HG03097 (cell line): ENCODE measurements at regions not wholly inside any gene's neighbourhood (a gene's known extent, or its start where the extent isn't known, plus 50 kb on each side); places are given as distances from the start of the nearest gene placed in this dataset.
"Not testable (repeated sequence)": the region's sequence is repeated elsewhere in the genome, so short reads cannot be mapped to it uniquely, and the experiment has no call there.

Experiments used
- ATAC-seq: cut with Tn5 transposase; IDR thresholded peaks from one replicate; pipeline ENCODE4 v1.9.1; 2021; ENCODE audit not compliant: unreplicated experiment, low FRiP score

DNA sequence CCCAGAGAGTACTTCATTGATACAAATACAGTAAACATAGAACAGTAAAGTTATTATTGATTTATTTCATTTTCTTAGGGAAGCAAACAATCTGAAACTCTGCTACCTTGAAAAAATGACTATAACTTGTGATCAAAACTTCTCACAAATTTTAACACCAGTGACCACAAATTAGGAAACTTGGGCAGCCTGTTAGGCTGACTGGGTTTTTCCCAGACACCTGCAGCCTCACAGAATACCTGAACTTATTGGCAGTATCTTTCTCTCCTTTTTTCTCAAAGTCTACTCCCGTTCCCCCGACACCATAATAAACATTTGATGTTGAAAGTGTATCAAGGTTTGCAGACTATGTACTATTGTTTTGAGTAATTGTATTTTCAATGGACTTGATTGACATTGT is 360.5 kb downstream of the LMO7 start:
- no peak for ATAC-seq

GRCh38 chr13:75995966-75996365 is 359.8 kb downstream of the LMO7 start:
- no peak for ATAC-seq

DNA sequence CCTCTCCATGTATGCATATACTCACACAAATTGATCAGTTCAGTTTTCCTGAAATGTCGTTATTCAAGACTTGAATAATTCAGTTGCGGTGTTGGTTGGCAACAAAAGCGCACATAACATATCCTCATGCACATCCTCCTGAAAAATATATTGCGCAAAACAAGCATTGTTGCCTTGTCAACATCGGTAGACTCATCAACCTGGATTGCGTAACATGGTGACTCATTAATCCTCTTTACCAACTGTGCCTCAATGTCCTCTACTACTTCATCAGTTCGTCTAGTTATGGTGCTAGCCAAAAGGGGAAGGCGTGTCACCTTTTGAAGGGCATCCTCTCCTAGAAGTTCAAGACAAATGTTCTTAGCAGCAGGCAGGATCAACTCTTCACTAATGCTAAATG is 357.7 kb downstream of the LMO7 start:
- ATAC-seq: no peak

GRCh38 chr13:75993241-75993640 is 357.1 kb downstream of the LMO7 start:
- no peak for ATAC-seq

- ATAC-seq: peak; percentile 89
These were observed 350.7 kb downstream of the LMO7 start for GRCh38 chr13:75986818-75987217.

- no peak for ATAC-seq
These were observed 349.0 kb downstream of the LMO7 start for GRCh38 chr13:75985132-75985531.

DNA sequence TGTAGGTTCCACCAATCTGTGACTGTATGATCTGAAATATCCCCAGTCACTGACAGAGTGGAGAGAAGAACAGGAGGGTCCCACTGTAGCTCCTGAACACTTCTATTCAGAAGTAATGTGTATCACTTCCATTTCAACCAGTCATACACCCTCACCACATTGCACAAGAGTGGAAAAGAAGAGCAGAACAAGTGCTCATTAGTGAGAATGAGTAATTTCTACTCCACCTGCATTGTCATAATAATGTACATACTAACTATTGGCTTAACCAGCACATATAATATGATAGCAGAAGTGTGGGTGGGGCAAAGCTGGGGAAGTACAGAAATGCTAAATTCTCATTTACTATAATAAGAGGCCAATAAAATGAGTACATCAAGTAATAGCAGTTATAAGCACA is 342.7 kb downstream of the LMO7 start:
- ATAC-seq: no peak

DNA sequence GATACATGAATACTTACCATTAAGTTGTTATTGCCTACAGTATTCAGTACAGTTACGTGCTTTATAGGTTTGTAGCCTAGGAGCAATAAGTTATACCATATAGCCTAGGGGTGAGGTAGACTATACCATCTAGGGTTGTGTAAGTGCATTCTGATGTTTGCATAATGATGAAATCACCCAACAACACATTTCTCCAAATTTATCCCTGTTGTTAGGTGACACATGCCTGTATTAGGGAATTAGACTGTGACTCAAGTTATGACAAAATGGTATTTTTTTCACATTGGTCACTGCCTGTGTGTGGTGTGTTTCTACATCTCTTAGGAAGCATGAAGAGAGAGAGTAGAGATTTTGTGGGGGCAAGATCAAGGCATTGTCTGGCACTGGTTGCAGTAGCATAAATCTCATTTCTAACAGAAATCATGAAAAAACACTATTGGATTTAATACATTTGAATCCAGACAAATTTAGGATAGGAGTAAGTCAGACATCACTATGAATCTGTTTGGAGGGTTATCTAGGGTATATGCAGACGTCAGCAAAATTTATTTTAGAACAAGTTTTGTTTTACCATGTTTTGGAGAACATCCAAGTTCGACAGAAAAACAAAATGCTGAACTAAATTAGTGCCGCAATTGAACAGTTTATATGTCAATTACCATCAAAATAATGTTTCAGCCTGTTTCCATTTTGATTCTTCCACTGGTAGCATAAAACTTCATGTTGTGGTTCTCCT is 332.1 kb downstream of the LMO7 start:
- ATAC-seq: no peak

GRCh38 chr13:75963302-75963701 is 327.2 kb downstream of the LMO7 start:
- ATAC-seq: no peak

DNA sequence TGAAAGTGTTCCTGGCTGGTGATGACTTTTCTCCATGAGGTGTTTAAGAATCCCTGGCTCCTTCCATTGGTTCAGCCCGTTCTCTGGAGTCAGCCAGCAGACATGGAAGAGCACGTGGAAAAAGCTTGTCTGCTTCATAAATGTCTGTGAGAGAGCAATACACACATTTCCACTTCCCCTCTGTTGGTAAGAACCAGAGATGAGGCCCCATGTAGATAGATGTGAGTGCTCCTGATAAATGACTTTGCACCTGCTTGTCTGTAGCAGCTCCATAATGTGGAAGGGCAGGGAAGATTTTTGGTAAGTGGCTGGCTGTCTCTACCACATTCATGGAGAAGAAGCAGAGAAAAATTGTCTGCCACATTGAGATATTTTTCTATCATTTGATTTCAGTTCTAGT is 325.8 kb downstream of the LMO7 start:
- ATAC-seq: no peak

DNA sequence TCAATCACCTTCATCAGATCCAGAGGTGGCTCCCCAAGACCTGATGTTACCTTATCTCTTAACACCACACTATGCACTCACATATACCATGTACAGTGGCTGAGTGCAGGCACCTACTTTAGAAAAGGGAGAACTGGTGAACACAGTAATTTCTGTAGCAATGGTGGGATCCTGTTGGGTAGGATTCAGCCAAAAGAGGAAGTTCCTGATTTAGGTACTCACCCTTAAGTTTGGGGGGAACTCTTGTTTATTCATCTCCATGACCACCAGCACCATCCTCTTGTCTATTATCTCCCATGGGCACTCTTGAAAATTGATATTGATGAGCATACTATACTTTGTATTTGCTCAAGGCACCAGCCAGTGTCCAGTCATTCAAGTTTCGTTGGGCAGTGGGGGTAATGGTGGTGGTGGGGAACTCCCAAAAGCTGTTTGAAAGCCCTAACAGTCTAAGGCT is 324.4 kb downstream of the LMO7 start:
- peak; percentile 89 for ATAC-seq

GRCh38 chr13:75959861-75960481 is 323.8 kb downstream of the LMO7 start:
- ATAC-seq: no peak

DNA sequence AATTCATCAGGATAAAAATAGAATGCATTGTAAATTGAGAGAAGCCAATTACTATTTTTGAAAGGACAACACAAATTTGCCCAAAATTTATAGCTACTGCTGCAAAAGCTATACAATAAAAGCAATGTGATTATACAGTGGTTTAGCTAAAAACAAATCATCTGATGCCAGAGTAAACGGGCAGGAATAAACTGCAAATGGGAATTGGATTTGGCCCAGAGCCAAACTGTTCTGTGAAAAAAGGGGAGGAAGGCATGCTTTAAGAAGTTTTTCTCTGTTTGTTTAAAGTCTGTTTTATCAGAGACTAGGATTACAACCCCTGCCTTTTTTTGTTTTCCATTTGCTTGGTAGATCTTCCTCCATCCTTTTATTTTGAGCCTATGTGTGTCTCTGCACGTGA is 317.5 kb downstream of the LMO7 start:
- ATAC-seq: not testable (repeated sequence)

- no peak for ATAC-seq
These were observed 311.3 kb downstream of the LMO7 start for GRCh38 chr13:75947448-75947847.

- no peak for ATAC-seq
These were observed 310.6 kb downstream of the LMO7 start for GRCh38 chr13:75946536-75947284.

DNA sequence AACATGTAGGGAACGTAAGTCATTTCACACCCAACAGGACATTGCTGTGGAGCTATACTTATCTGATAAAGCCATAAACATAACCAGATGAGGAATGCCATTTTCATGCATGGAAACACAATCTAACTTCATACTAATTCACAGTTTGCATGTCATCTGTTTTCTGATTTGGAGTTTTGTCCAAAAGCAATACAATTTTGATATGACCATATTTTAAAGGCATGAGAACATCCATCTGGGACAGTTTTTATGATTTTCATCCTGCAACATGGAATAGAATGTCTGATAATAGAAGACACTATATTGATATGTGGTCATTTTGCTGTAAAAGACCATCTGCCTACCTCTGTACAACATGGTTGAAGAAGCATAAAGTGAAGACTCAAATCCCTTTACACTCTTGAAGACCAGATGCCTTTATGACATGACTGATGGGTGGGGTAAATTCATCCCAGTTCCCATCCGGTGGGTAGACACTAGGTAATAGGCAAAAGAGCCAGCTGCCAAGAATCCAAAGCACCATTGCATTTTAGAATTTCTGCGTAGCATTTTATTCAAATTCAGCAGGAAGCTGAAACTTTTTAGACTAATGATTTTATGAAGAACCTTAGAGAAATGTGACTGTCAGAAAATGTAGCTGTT is 309.8 kb downstream of the LMO7 start:
- no peak for ATAC-seq

DNA sequence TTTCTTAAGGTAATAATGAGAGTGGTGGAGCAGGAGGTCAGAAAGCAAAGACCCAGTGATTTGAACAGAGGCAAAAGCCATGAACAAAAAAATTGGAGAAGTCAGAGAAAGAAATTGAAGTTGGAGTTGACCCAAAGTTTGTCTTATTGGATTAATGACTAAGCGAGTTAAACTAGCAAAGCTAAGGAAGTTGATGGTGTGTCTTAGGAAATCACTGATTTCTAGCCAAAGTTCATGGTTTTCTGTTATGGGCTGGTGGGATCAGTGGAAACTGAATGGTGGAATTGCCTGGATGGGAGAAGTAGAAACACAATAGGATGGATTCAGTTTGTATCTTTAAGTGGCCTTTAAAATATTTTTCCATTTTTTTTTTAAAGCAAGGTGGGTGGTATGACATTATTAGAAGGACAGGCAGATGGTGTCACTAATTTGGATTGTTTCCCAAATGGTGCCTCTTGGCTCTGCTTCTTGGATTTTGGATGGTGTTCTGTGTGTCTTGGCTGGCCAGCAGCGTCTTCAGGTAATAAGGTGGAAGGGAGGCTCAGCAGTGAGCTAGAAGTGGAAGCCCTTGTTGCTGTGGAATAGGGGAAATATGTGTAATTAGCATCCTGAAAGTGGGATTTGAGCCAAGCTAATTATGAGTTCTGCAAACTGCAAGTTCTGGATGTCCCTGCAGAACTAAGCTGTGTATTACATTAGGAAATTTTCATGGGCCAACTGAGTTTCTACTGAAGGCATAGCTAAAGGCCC is 302.9 kb downstream of the LMO7 start:
- no peak for ATAC-seq

- ATAC-seq: no peak
These were observed 300.7 kb downstream of the LMO7 start for GRCh38 chr13:75936791-75937190.

DNA sequence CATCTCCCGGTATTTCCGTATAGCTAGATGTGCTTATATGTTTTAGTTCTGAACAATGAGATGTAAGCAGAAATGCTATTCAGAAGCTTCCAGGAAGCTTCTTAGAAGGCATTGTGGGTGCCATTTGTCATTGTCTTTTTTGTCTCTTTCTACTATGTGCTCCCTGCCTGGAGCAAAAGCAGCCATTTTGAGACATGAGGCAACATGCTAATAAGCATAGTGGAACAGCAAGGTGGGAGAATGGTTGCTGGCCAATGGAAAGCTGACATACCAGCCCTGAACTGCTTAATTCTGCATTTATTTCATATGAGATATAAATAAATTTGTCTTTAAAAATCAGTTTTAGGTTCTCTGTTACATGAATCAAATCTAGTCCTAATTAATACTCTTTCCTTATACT is 299.7 kb downstream of the LMO7 start:
- no peak for ATAC-seq

DNA sequence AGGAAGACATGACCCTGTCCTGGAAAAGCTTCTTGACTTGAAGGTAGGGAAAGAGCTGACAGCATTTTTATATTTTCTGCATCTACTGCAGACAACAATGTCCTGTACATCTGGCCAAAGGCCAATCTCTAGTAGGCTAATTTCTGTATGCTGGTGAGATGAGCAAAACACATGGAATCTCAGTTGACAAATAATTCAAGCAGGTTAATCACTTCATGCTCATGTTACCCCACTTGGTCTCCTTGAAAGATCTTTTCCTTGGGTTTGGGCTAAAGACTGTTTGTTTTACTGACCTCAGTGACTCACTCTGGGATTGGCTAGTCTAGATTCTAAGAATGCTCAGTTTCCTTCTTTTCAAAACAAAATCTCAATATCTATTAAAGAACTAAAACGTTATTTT is 298.8 kb downstream of the LMO7 start:
- ATAC-seq: no peak
